DOHH2 (cell line): ENCODE measurements at regions not wholly inside any gene's neighbourhood (a gene's known extent, or its start where the extent isn't known, plus 50 kb on each side); places are given as distances from the start of the nearest gene placed in this dataset.

Experiments
- CTCF ChIP-seq: fragments of 200-600 bp; sonication (generic); IDR thresholded peaks from one replicate; pipeline ENCODE4 v1.5.1; 2014; ENCODE audit warnings: antibody characterized with exemption, mild to moderate bottlenecking, low read depth, low read length; ENCODE audit not compliant: poor library complexity, severe bottlenecking
- EZH2phosphoT487 ChIP-seq: fragments of 200-600 bp; sonication (generic); IDR thresholded peaks from 2 replicates; pipeline ENCODE4 v1.6.1; 2017; ENCODE audit warnings: borderline replicate concordance, mild to moderate bottlenecking, antibody characterized with exemption, low read length, moderate library complexity, mixed read lengths

GRCh38 chr6:137283080-137283479, 63.9 kb upstream of the IFNGR1 start:
- TF ChIP-seq CTCF (no peak), EZH2phosphoT487 (no peak)
